ENCODE measurements at regions not wholly inside any gene's neighbourhood (a gene's known extent, or its start where the extent isn't known, plus 50 kb on each side); places are given as distances from the start of the nearest gene placed in this dataset.
"Not testable (repeated sequence)": the region's sequence is repeated elsewhere in the genome, so short reads cannot be mapped to it uniquely, and the experiment has no call there.

DNA sequence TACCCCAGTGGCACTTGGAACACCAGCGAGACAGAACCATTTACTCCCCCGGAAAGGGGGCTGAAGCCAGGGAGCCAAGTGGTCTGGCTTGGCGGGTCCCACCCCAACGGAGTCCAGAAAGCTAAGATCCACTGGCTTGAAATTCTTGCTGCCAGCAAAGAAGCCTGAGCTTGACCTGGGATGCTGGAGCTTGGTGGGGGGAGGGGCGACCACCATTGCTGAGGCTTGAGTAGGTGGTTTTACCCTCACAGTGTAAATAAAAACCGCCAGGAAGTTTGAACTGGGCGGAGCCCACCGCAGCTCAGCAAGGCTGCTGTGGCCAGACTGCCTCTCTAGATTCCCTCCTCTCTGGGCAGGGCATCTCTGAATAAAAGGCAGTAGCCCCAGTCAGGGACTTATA, 62.8 kb downstream of the RPS24 start:
- DNase-seq = not testable (repeated sequence)

DNA sequence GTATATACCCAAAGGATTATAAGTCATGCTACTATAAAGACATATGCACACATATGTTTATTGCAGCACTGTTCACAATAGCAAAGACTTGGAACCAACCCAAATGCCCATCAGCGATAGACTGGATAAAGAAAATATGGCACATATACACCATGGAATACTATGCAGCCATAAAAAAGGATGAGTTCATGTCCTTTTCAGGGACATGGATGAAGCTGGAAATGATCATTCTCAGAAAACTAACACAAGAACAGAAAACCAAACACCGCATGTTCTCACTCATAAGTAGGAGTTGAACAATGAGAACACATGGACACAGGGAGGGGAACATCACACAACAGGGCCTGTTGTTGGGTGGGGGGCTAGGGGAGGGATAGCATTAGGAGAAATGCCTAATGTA, 68.9 kb downstream of the RPS24 start:
- not testable (repeated sequence) for DNase-seq

DNA sequence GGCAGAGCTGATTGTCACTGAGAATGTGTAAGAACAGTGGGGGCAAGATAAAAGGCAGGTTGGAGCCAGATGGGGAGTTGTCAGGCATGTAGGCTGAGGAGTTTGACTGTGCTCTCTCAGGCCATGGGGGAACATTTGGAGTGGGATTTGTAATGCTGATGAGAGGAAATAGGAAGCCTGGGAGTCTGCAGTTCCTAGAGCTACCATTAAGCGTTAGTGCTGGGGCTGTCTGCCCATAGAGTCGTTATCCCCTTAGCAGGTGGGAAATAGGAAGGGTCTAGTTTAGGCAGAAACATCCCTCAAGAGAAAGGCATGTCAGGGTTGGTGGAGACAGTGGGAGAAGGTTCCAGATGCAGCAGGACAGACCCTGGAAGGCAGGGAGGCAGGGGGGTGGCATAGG, 75.5 kb downstream of the RPS24 start:
- DNase-seq = no peak

DNA sequence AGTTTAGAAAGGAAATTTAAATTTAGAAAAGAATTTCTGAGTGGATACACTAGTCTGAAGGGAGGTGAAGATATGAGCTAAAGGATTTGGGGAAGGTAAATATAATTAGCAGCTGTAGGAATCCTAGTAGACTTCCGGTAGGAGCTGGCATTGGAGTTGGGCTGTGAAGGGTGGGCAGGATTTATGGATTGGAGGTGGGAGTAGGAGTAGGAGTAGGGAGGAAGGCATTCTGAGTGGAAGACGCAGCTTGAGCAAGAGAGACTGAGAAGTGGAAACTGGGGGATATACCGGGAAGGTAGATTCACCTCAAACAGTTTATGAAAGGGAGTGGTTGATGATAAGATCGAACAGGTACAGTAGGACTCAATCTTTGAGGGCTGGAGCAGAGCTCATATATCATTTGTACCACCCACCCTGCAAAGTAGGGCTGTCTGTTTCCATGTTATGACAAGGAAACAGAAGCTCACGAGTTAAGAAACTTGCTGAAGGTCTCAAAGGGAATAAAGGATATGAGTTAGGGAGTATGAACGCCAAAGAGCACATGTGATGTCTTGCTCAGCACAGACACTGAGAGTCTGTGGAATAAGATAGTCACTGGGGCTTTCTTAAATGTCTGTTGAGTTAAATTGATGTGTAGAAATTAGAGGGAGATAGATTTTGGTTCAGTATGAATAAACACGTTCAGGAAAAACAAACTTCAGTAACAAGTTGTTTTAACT, 81.6 kb downstream of the RPS24 start:
- no peak for DNase-seq

DNA sequence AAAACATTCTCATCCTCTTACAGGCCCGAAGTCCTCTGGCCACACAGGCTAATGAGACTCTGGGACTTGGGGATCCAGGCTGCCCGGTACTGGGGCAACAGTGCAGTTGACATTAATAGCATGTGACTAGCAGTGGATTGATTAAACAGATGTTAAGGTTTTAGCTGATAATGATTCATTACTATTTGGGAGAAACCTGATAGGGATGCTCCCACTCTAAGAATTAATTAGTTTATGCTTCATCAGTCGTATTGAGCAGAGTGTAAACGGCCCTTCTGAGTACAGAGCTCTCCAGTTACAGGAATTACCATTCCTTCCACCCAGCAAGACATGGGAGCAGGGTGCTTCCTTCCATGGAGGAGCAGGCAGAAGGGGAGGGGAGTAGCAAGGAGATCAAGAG, 82.7 kb downstream of the RPS24 start:
- DNase-seq = no peak

DNA sequence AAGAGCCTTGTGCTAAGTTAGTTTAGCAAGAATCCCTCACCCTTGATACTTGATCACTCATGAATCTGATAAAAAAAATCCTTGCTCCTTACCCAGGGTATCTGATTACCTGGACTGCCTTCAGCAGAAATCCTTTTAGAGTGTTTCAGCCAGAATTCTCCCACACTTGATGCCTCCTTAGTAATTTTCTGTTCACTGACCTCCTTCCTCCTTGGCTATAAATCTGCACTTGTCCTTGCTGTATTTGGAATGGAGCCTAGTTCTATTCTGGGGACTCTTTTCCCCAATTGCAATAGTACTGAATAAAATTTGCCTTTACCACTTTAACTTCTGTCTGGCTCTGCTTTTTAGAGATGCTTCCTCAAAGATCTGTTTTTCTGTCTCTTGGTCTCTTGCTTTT, 84.9 kb downstream of the RPS24 start:
- no peak for DNase-seq

DNA sequence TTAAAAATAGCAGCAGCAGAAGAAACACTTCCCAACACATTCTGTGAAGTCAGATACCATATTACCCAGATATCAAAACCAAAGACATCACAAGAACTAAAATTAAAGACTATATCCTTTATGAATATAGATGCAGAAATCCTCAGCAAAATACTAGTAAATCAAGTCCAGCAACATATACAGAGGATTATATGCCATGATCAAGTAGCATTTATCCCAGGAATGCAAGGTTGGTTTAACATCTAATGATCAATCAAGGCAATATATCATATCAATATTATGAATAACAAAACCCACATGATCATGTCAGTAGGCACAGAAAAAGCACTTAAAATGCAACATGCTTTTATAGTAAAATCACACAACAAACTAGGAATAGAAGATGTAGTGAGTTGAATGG, 88.1 kb downstream of the RPS24 start:
- DNase-seq = no peak

DNA sequence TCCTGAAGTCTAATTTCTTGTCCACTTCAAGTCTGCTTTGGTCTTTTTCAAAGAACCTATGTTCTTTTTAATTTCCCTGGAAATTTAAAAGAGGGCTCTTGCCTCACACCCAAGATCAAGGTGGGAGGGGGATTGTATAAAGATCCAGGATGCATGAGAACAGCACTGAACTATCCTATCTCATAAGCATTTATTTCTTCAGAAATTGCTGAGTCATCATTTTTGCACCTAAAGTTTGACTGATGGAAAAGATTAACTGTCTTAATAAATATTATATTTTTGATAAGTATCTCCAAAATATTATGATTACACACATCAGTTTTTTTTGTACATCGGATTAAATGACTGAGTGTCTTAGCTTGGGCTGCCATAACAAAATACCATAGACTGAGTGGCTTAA, 90.5 kb downstream of the RPS24 start:
- no peak for DNase-seq

DNA sequence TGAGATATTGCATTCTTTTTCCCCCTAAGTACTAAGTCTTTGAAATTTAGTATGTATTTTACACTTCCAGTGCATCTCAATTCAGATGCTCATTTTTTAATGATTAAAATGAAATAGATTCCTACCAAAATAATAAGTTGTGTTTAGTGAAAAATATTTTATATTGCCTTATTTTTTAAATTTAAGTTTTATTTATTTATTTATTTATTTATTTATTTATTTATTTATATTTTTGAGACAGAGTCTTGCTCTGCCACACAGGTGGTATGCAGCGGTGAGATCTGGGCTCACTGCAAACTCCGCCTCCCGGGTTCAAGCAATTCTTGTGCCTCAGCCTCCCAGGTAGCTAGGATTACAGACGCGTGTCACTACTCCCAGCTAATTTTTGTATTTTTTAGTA, 95.5 kb downstream of the RPS24 start:
- no peak for DNase-seq

DNA sequence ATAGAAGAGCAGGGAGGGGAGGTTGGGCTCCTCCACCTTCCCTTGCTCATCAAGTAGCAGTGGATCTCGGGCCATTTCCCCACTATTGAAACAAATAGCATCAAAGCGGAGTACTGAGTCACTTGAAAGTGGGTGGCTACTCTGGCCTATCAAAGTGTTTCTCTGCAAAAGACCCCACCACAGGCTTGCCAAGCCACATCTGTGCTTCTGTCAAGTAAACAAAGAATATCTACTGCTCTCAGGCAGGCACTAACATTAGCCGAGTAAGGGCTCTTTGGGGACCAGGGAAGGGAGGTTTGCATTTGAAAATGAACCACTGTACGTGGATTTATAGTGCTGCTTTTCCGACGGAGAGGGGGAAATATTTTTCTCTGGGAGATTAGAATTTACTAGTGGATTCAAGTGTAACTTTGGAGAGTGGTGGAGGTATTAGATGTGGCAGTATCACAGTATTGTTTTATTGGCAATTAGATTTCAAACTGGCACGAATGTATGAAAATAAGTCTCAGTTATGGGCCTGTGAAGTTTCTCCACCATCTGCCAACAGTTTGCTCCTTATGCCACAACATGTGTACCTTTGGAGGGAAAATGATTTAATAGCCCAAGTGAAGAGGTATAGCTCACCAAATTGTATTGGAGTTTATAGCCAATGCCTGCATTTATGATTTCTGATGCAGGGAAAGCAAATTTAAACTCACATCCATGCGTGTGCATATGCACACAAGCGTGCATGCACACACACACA, 97.5 kb downstream of the RPS24 start:
- DNase-seq = no peak

DNA sequence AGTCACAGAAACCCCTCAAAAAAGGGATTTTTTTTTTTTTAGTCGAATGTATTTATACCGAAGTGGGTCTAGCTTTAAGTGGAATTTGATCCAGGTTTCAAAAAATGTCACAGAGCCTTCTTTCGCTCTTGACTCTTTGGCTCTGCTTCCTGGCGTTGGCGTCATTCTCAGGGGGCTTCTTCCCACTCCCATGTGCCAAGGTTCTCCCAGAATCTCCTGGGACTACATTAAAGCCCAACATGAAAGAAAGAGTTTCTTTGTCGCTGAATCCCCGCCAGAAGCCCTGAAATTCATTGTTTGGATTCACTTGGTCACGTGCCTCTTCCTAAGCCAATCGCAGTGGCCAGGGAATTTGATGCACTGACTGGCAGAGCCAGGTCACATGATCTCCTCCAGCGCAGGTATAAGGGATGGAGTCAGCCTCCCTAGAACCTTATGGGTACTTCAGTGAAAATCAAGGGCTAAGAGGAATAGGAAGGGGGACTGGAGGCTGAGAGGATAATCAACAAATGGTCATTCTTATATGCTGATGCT, 101.2 kb downstream of the RPS24 start:
- DNase-seq = no peak

DNA sequence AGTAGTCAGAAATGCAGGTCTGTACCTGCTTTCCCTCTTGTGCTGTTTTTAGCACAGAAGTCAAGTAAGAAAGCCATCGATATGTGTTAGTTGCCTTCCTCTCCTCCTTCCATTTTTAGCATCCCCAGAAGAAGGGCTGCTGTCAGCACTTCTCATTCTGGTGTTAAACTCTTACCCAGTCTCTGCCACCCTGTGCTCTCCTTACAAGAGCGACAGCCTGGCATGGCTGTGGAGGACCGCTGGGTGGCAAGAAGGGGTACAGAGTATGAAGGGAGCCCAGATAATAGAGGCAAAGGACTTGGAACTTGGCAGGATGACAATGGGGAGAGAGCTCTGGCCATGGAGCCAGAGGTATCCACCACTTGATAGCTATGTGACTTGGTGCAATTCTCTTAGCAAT, 103.5 kb downstream of the RPS24 start:
- DNase-seq = no peak

DNA sequence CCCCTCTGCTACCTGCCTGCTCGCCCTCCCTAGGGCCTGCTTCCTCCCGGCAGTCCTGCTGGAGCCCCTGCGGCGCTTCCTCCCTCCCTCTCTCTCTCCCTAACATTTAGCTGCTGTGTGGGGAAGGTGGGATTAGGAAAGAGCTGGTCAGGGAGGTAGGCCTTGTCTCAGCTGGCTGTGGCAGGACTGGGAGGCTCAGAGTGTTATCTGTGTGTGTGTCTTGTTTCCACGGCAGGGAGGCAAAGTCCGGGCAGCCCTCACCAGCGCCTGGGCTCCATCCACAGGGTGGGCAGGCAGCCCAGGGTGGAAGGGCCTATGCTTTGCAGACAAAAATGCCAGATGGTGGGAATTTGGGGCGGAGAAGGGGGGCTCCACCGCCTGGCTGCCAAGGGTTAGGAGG, 105.7 kb downstream of the RPS24 start:
- no peak for DNase-seq

DNA sequence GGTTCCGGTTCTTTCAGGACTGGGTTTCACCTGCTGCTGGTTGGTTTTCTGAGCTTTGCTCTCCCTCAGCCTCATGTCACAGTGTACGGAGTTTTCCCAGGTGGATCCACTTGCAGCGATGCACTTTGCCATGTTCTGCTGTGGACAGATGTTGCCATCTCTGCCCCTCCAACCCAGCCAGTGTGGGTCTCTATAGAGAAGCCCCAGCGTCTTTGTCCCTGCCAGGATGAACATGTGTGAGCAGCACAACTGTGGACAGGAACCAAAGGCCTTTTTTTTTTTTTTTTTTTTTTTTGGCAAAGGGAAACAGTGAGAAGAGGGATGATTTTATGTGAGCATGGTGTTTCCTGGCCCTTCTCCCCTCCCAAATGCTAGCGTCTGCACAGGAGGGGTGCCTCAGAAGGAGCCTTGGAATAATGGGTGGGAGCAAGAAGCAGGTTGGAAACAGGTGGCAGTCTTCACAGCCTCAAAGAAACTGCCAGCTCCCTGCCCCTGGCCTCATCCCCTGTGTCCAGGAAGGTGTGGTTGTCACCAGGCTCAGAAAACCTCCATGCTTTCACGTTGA, 106.5 kb downstream of the RPS24 start:
- no peak for DNase-seq

DNA sequence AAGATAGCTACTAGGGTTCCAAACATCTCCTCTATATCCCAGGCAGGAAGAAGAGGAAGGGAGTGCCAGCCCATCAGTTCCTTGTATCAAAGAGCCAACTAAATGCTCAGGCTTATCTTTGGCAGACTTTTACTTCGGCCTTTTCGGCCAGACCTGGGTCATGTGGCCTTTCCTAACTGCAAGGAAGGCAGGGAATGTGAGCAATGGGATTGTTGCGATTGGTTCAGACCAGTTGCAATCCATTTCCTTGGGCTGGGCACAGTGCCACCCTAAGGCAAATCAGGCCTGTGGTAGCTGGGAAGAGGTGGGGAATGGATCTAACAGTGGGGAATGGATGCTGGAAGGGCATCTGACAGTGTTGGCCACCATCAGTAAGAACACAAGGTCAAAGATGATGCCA, 109.9 kb downstream of the RPS24 start:
- no peak for DNase-seq

DNA sequence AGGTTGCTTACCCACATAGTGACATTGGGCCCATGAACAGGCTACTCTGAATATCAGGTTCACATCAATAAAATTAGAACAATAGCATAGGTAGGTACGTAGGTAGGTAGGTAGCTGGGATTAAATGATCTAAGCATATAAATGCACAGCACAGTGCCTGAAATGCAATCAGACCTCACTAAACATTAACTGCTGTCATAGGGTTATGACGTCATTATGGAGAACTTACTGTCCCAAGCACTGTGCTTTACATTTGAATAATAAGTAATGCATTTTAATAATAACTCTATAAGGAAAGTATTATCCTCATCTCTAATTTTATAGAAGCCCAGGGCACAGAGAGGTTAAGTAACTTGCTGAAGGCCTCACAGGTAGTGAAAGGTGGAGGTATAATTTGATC, 112.5 kb downstream of the RPS24 start:
- DNase-seq = no peak

DNA sequence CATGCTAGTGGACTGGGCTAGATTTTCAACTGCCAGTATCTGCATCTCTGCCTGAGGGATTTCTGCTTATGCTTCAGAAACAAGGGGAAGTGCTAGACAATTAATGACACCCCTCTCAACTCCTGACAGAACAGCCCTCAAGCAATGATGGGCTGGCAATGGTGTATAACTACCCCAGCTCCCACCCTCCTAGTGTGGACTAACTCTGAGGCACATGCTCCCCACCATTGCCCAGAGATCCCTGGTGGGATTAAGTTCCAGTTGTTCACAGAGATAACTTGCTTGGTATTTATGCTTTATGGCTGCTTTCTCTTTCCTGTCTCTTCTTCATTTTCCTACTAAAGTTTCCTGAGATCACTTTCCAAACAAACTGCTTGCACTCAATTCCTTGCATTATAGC, 113.5 kb downstream of the RPS24 start:
- DNase-seq = no peak

DNA sequence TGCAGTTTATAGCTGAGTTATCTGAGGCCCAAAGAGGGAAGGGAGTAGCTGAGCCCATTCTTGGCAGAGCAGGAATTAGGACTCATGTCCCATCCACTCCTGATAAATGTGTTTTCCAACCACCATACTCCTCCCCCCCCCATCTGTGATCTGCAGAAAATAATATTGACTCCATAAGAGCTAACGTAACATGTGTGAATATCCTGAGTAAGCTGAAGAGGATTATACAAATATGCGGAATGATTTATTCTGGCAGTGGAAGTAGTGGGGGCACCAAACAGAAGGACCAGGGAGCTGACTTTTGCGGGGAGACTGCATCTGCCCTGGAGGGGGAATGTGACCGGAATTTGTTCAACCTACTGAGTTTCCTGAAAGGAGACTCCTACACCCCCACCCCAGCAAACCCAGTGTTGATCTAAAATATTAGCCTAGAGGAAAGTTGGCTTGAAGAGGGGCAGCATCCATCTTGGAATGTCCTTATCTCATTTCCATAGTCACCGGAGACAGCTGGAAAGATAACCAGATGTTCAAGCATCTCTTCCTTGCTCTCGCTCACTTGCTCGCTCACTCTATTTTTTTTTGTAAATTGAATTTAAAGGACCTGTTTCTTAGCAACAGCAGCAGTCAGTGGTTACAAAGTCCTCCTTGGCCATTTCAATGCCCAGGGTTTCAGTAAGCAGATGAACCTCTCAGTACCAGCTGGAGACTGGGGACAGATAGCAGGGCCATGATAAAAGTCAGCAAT, 114.7 kb downstream of the RPS24 start:
- DNase-seq = no peak

DNA sequence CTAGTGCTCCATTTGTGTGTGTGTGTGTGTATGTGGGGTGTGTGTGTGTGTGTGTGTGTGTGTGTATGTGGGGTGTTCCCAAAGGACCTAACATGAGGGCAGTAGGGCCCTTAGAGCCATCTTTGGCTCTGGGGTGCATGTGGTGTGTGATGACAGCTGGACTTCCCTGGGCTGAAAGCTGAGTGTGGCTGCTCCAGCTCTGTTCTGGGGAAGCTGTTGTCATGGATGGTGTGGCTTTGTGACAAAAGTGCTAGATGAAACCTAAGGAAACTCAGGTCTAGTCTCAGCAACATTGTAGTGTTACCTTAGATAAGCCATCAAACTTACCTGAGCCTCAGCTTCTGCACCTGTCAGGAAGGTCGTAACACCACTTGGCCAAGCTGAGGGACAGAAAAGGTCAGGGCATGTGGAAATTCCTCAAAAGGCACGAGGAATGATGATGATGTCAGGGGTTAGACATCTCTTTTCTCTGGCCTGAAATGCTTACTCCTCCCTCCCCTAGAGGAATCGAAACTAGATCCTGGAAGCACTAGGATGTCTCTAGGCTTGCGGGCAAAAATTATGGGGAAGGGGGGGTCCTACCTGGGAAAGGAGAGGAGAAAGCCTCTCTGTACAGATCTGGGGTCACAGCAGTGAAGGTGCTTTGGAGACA, 115.4 kb downstream of the RPS24 start:
- DNase-seq = no peak

DNA sequence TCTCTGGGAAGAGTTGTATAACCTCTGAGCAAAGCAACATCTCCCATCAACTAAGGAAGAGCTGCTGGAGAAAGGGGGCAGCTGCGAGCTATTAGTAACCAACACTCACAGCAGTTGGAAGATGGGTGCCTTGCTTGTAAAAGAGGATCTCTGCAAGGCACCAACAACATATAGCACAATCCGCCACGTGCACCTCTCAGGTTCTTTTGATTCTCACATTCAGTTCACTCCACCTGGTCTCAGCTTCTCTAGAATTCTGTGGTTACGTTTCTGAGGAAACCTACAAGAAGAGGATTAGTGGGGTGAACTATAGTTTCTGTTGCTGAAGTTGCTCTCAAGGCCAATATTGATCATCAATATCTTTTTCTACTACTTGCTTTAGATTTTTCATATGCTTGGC, 117.1 kb downstream of the RPS24 start:
- no peak for DNase-seq

DNA sequence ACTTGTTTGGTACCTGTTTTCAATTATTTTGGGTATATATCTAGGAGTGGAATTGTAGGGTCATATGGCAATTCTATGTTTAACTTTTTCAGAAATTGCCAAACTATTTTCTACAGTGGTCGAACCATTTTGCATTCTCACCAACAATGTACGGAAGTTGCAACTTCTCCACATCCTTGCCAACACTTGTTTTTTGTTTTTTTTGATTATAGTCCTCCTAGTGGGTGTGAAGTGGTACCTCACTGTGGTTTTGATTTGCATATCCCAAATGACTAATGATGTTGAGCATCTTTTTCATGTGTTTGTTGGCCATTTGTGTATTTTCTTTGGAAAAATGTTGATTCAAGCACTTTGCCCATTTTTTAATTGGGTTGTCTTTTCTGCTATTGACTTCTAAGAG, 122.1 kb downstream of the RPS24 start:
- no peak for DNase-seq

DNA sequence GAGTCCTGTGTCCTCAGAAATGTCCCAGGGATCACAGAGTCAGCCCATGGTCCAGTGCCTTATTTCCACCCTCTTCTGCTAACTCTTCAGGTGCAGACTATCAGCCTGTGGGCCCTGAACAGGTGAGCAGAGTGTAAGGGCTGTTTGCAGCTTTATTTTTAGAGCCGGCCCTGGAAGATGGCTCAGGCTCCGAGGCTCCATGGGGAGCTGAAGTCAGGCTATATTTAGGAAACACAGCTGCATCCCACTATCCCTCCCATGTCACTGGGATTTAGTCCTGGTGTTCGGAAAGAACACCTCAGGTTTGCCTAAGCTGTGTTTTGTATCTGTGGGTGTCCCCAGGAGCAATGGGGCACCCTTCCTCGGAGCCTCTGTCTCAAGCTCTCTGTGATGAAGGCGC, 126.9 kb downstream of the RPS24 start:
- no peak for DNase-seq

DNA sequence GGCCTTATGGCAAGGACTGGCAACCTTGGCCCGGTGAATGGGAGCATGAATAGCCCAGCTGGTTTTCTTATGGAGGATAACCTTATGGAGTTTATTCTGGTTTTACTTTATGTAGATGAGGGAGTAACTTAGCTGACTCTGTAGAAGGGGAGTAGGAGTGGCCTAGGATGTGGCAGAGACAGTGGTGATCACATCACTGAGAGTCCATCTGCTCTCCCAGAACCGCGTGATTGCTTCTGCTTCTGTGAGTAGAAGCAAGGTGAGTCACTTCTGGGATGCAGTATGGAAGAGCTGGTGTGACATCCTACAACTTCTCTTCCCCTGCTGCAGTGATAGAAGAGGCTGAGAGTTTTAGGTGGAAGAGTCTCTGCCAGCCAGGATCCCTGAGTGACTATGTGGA, 129.2 kb downstream of the RPS24 start:
- no peak for DNase-seq
